NCI-H774 (cell line): ENCODE measurements at regions not wholly inside any gene's neighbourhood (a gene's known extent, or its start where the extent isn't known, plus 50 kb on each side); places are given as distances from the start of the nearest gene placed in this dataset.

Source experiments
- DNase-seq: peaks from one replicate; lab custom pipeline; 2025; lab: John Stamatoyannopoulos, UW

- DNase-seq = no peak
Measured at GRCh38 chr16:73255031-73255430, 207.1 kb upstream of the ZFHX3 start.

- DNase-seq = no peak
Measured at GRCh38 chr16:73253922-73254480, 206.1 kb upstream of the ZFHX3 start.

- DNase-seq = no peak
Measured at GRCh38 chr16:73252446-73252845, 204.5 kb upstream of the ZFHX3 start.

- DNase-seq = no peak
Measured at GRCh38 chr16:73251608-73252007, 203.7 kb upstream of the ZFHX3 start.

GRCh38 chr16:73248316-73248715 is 200.4 kb upstream of the ZFHX3 start:
- no peak for DNase-seq

GRCh38 chr16:73240920-73241319 is 193.0 kb upstream of the ZFHX3 start:
- DNase-seq = no peak

GRCh38 chr16:73237601-73238000 is 189.7 kb upstream of the ZFHX3 start:
- no peak for DNase-seq

GRCh38 chr16:73234496-73234895 is 186.6 kb upstream of the ZFHX3 start:
- DNase-seq = no peak

- no peak for DNase-seq
Measured at GRCh38 chr16:73233846-73234424, 186.0 kb upstream of the ZFHX3 start.

- no peak for DNase-seq
Measured at GRCh38 chr16:73233329-73233765, 185.4 kb upstream of the ZFHX3 start.

- no peak for DNase-seq
Measured at GRCh38 chr16:73232555-73233328, 184.8 kb upstream of the ZFHX3 start.

- no peak for DNase-seq
Measured at GRCh38 chr16:73231944-73232554, 184.1 kb upstream of the ZFHX3 start.

GRCh38 chr16:73231379-73231778 is 183.5 kb upstream of the ZFHX3 start:
- DNase-seq = no peak

GRCh38 chr16:73230651-73231050 is 182.7 kb upstream of the ZFHX3 start:
- no peak for DNase-seq

- DNase-seq = no peak
Measured at GRCh38 chr16:73228649-73229048, 180.7 kb upstream of the ZFHX3 start.

- no peak for DNase-seq
Measured at GRCh38 chr16:73226675-73227074, 178.7 kb upstream of the ZFHX3 start.

GRCh38 chr16:73225983-73226382 is 178.1 kb upstream of the ZFHX3 start:
- DNase-seq = no peak

- DNase-seq = no peak
Measured at GRCh38 chr16:73220836-73221235, 172.9 kb upstream of the ZFHX3 start.

- DNase-seq = no peak
Measured at GRCh38 chr16:73219176-73219575, 171.2 kb upstream of the ZFHX3 start.

GRCh38 chr16:73217654-73218053 is 169.7 kb upstream of the ZFHX3 start:
- no peak for DNase-seq

- no peak for DNase-seq
Measured at GRCh38 chr16:73216932-73217331, 169.0 kb upstream of the ZFHX3 start.

GRCh38 chr16:73215678-73216377 is 167.9 kb upstream of the ZFHX3 start:
- DNase-seq = no peak
